Neural cell (in vitro differentiated cells): ENCODE measurements at regions not wholly inside any gene's neighbourhood (a gene's known extent, or its start where the extent isn't known, plus 50 kb on each side); places are given as distances from the start of the nearest gene placed in this dataset.

ENCODE experiments used
- H2AFZ ChIP-seq: fragments of 200-600, 300-800 bp; sonication (generic), shearing (Covaris generic); 2 replicates; pipeline ENCODE4 v1.6.0; 2014; ENCODE audit warnings: low read depth, mild to moderate bottlenecking, antibody characterized with exemption, low read length, moderate library complexity
- H3F3A ChIP-seq: fragments of 200-600 bp; shearing (Covaris generic); 2 replicates; pipeline ENCODE4 v1.6.1; 2016; ENCODE audit warnings: mild to moderate bottlenecking, moderate library complexity, mixed read lengths, antibody characterized with exemption, low read length; ENCODE audit not compliant: insufficient read depth, poor library complexity, severe bottlenecking
- H3K27ac ChIP-seq: fragments of 200-600, 300-800 bp; sonication (generic), shearing (Covaris generic); 2 replicates; pipeline ENCODE4 v1.5.1; 2014; ENCODE audit warnings: mild to moderate bottlenecking, low read length, moderate library complexity
- H3K27me3 ChIP-seq: fragments of 300-800, 200-600 bp; sonication (generic), shearing (Covaris generic); 2 replicates; pipeline ENCODE4 v1.6.0; 2014; ENCODE audit warnings: mild to moderate bottlenecking, low read depth, low read length, moderate library complexity; ENCODE audit not compliant: insufficient read depth
- H3K36me3 ChIP-seq: fragments of 300-800, 200-600 bp; sonication (generic), shearing (Covaris generic); 2 replicates; pipeline ENCODE4 v1.5.1; 2014; ENCODE audit warnings: mild to moderate bottlenecking, antibody characterized with exemption, low read length, moderate library complexity; ENCODE audit not compliant: insufficient read depth
- H3K4me2 ChIP-seq: fragments of 300-800, 200-600 bp; sonication (generic), shearing (Covaris generic); 2 replicates; pipeline ENCODE4 v1.6.0; 2014; ENCODE audit warnings: mild to moderate bottlenecking, low read length
- H3K4me3 ChIP-seq: fragments of 300-800, 200-600 bp; sonication (generic), shearing (Covaris generic); 2 replicates; pipeline ENCODE4 v1.5.1; 2014; ENCODE audit warnings: mild to moderate bottlenecking, low read length, moderate library complexity
- H3K79me2 ChIP-seq: fragments of 200-600 bp; shearing (Covaris generic); replicated peaks from 2 replicates; pipeline ENCODE4 v1.6.0; 2014; ENCODE audit warnings: mild to moderate bottlenecking, low read length, moderate library complexity; ENCODE audit not compliant: insufficient read depth
- H3K9ac ChIP-seq: fragments of 300-800, 200-600 bp; sonication (generic), shearing (Covaris generic); 2 replicates; pipeline ENCODE4 v1.6.1; 2016; ENCODE audit warnings: mild to moderate bottlenecking, low read length, mixed read lengths
- H3K9me2 ChIP-seq: fragments of 200-600 bp; shearing (Covaris generic); 2 replicates; pipeline ENCODE4 v1.6.1; 2016; ENCODE audit warnings: mild to moderate bottlenecking, low read length, mixed read lengths; ENCODE audit not compliant: insufficient read depth
- H3K9me3 ChIP-seq: fragments of 200-600, 300-800 bp; sonication (generic), shearing (Covaris generic); 2 replicates; pipeline ENCODE4 v1.6.1; 2016; ENCODE audit warnings: mild to moderate bottlenecking, mixed run types, low read length, moderate library complexity, mixed read lengths
- H4K20me1 ChIP-seq: fragments of 200-600 bp; shearing (Covaris generic); 2 replicates; pipeline ENCODE4 v1.6.1; 2016; ENCODE audit warnings: mild to moderate bottlenecking, mixed run types; ENCODE audit not compliant: insufficient read depth
- CTCF ChIP-seq: fragments of 450-650 bp; IDR thresholded peaks from 2 replicates; pipeline ENCODE4 v1.5.1; 2014; ENCODE audit warnings: antibody characterized with exemption, mild to moderate bottlenecking, moderate library complexity; ENCODE audit not compliant: poor library complexity, severe bottlenecking
- EP300 ChIP-seq: fragments of 450-650 bp; conservative IDR thresholded peaks from 2 replicates; pipeline ENCODE4 v1.6.1; 2014; ENCODE audit warnings: antibody characterized with exemption, mild to moderate bottlenecking, moderate library complexity; ENCODE audit not compliant: poor library complexity, severe bottlenecking
- EZH2 ChIP-seq: fragments of 200-600, 300-800 bp; shearing (Covaris generic), sonication (generic); IDR thresholded peaks from 2 replicates; pipeline ENCODE4 v1.6.1; 2014; ENCODE audit warnings: antibody characterized with exemption, low read length, borderline replicate concordance, mild to moderate bottlenecking; ENCODE audit not compliant: insufficient read depth, poor library complexity, severe bottlenecking
- MXI1 ChIP-seq: fragments of 450-650 bp; conservative IDR thresholded peaks from 2 replicates; pipeline ENCODE4 v1.6.1; 2014; ENCODE audit warnings: antibody characterized with exemption, mild to moderate bottlenecking; ENCODE audit not compliant: poor library complexity, severe bottlenecking
- POLR2AphosphoS5 ChIP-seq: IDR thresholded peaks from 2 replicates; pipeline ENCODE4 v1.6.1; 2012
- RAD21 ChIP-seq: fragments of 450-650 bp; conservative IDR thresholded peaks from 2 replicates; pipeline ENCODE4 v1.6.1; 2014; ENCODE audit warnings: antibody characterized with exemption, mild to moderate bottlenecking, moderate library complexity
- SMC3 ChIP-seq: fragments of 450-650 bp; conservative IDR thresholded peaks from 2 replicates; pipeline ENCODE4 v1.6.1; 2014; ENCODE audit warnings: antibody characterized with exemption, mild to moderate bottlenecking, moderate library complexity; ENCODE audit not compliant: poor library complexity
- TAF1 ChIP-seq: IDR thresholded peaks from 2 replicates; pipeline ENCODE4 v1.6.1; 2012; ENCODE audit warnings: low read depth
- TF ChIP-seq, protein P1 (sequence below): IDR thresholded peaks from 2 replicates; pipeline ENCODE4 v1.6.1; 2012; ENCODE audit warnings: borderline replicate concordance

GRCh38 chr20:63108247-63108646 is 101.5 kb upstream of the BHLHE23 start:
- H3K9me3 ChIP-seq, result peaks cover 18% of the 10 kb centered on the region
- H2AFZ ChIP-seq, result no peak overlapping the region
- H3F3A ChIP-seq, result no peaks in the 10 kb centered on the region
- no peak overlapping the region for H3K4me2 ChIP-seq
- no peaks in the 10 kb centered on the region for H3K9me2 ChIP-seq
- TF ChIP-seq SMC3 (no peak), CTCF (no peak), TAF1 (no peak), RAD21 (no peak), EP300 (no peak), MXI1 (no peak), POLR2AphosphoS5 (no peak), EZH2 (no peak)
- TF ChIP-seq, protein P1, sequence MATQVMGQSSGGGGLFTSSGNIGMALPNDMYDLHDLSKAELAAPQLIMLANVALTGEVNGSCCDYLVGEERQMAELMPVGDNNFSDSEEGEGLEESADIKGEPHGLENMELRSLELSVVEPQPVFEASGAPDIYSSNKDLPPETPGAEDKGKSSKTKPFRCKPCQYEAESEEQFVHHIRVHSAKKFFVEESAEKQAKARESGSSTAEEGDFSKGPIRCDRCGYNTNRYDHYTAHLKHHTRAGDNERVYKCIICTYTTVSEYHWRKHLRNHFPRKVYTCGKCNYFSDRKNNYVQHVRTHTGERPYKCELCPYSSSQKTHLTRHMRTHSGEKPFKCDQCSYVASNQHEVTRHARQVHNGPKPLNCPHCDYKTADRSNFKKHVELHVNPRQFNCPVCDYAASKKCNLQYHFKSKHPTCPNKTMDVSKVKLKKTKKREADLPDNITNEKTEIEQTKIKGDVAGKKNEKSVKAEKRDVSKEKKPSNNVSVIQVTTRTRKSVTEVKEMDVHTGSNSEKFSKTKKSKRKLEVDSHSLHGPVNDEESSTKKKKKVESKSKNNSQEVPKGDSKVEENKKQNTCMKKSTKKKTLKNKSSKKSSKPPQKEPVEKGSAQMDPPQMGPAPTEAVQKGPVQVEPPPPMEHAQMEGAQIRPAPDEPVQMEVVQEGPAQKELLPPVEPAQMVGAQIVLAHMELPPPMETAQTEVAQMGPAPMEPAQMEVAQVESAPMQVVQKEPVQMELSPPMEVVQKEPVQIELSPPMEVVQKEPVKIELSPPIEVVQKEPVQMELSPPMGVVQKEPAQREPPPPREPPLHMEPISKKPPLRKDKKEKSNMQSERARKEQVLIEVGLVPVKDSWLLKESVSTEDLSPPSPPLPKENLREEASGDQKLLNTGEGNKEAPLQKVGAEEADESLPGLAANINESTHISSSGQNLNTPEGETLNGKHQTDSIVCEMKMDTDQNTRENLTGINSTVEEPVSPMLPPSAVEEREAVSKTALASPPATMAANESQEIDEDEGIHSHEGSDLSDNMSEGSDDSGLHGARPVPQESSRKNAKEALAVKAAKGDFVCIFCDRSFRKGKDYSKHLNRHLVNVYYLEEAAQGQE, result no peak
- no peak overlapping the region for H3K9ac ChIP-seq
- H3K36me3 ChIP-seq, result no peaks in the 10 kb centered on the region
- H4K20me1 ChIP-seq, result no peaks in the 10 kb centered on the region
- peaks cover 4% of the 10 kb centered on the region for H3K27me3 ChIP-seq
- H3K27ac ChIP-seq, result no peak overlapping the region
- no peak overlapping the region for H3K4me3 ChIP-seq
- no peaks in the 10 kb centered on the region for H3K79me2 ChIP-seq

- TF ChIP-seq, protein P1, result no peak
- TF ChIP-seq TAF1 (no peak), CTCF (no peak), MXI1 (no peak), EP300 (no peak), SMC3 (no peak), EZH2 (no peak), RAD21 (no peak), POLR2AphosphoS5 (no peak)
- Histone ChIP-seq H3K4me2 (no peak overlapping the region), H2AFZ (no peak overlapping the region), H3K27ac (no peak overlapping the region), H3K36me3 (no peaks in the 10 kb centered on the region), H4K20me1 (no peaks in the 10 kb centered on the region), H3K9me3 (peaks cover 18% of the 10 kb centered on the region), H3K4me3 (no peak overlapping the region), H3K9me2 (no peaks in the 10 kb centered on the region), H3K9ac (no peak overlapping the region), H3K79me2 (no peaks in the 10 kb centered on the region), H3F3A (no peaks in the 10 kb centered on the region), H3K27me3 (peaks cover 9% of the 10 kb centered on the region)
These were observed 100.9 kb upstream of the BHLHE23 start for GRCh38 chr20:63107449-63108200.
